NCI-H1417 treated with DMSO at 0.1 percent for 48 hours (cell line): ENCODE measurements at regions not wholly inside any gene's neighbourhood (a gene's known extent, or its start where the extent isn't known, plus 50 kb on each side); places are given as distances from the start of the nearest gene placed in this dataset.
A peak's percentile ranks its signal among the peaks of the same experiment; 100 is the strongest.

Experiments
- DNase-seq: peaks from one replicate; lab custom pipeline; 2025; lab: John Stamatoyannopoulos, UW

GRCh38 chr1:65681096-65681495, 111.6 kb upstream of the PDE4B start:
- DNase-seq: no peak

GRCh38 chr1:65687428-65688214, 105.1 kb upstream of the PDE4B start:
- peak; percentile 18 for DNase-seq

- no peak for DNase-seq
These were observed 104.5 kb upstream of the PDE4B start for GRCh38 chr1:65688215-65688566.

- DNase-seq: no peak
These were observed 103.8 kb upstream of the PDE4B start for GRCh38 chr1:65688848-65689247.

GRCh38 chr1:65691152-65691900, 101.4 kb upstream of the PDE4B start:
- DNase-seq: no peak

- no peak for DNase-seq
These were observed 100.7 kb upstream of the PDE4B start for GRCh38 chr1:65691972-65692371.

GRCh38 chr1:65694126-65694525, 98.6 kb upstream of the PDE4B start:
- no peak for DNase-seq

- DNase-seq: no peak
These were observed 97.8 kb upstream of the PDE4B start for GRCh38 chr1:65694933-65695332.

GRCh38 chr1:65698590-65698989, 94.1 kb upstream of the PDE4B start:
- no peak for DNase-seq

GRCh38 chr1:65703853-65704252, 88.8 kb upstream of the PDE4B start:
- no peak for DNase-seq

GRCh38 chr1:65704318-65704717, 88.4 kb upstream of the PDE4B start:
- DNase-seq: no peak

GRCh38 chr1:65717815-65718454, 74.8 kb upstream of the PDE4B start:
- no peak for DNase-seq

- DNase-seq: no peak
These were observed 73.3 kb upstream of the PDE4B start for GRCh38 chr1:65719391-65719790.

- no peak for DNase-seq
These were observed 70.2 kb upstream of the PDE4B start for GRCh38 chr1:65722461-65722860.

GRCh38 chr1:65724151-65724550, 68.5 kb upstream of the PDE4B start:
- DNase-seq: no peak

GRCh38 chr1:65725064-65725463, 67.6 kb upstream of the PDE4B start:
- no peak for DNase-seq

- DNase-seq: no peak
These were observed 64.2 kb upstream of the PDE4B start for GRCh38 chr1:65728504-65728903.

- no peak for DNase-seq
These were observed 63.4 kb upstream of the PDE4B start for GRCh38 chr1:65729259-65729658.

GRCh38 chr1:65734979-65735378, 57.7 kb upstream of the PDE4B start:
- no peak for DNase-seq

GRCh38 chr1:65741993-65742392, 50.7 kb upstream of the PDE4B start:
- no peak for DNase-seq
